GM18907 (cell line): ENCODE measurements at regions not wholly inside any gene's neighbourhood (a gene's known extent, or its start where the extent isn't known, plus 50 kb on each side); places are given as distances from the start of the nearest gene placed in this dataset.
"Not testable (repeated sequence)": the region's sequence is repeated elsewhere in the genome, so short reads cannot be mapped to it uniquely, and the experiment has no call there.

Experiments used
- ATAC-seq: cut with Tn5 transposase; IDR thresholded peaks from one replicate; pipeline ENCODE4 v1.9.1; 2021; ENCODE audit warnings: mild to moderate bottlenecking, moderate library complexity; ENCODE audit not compliant: unreplicated experiment

DNA sequence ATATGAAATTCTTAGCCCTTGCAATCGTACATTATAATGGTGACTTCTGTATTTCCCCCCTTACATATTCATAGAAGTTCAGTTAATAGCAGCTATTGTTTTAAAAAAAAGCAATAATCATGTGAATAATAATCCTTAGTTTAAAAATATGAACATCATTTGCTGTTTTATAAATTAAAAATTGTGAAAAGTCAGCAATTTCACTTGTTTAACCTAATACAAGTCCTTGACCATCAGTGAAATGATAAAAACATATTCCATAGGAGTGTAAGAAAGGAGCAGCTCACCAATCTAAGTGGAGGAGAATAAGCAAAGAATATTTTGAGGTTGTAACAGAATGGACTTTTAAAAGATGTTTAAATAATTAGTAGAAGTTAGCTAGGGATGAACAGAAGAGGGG is 650.2 kb downstream of the SUCLG1 start:
- no peak for ATAC-seq

DNA sequence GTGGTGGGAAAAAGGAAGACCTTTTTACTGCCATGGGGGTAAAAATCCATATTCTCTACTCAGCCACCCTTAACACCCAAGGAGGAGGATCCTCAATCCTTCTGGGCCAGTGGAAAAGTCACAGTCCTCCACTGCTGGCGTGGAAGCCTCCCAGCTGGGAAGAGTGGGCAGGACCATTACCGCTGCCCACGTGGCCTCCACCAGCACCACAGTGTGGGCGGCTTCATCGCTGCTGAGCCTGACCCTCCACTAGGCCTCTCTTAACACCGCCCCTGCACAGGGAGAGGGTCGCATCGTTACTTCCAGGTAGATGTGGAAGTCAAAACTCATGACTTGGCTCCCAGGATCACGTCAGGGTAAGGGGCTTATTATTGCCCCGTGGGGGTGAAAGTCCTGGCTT is 656.5 kb downstream of the SUCLG1 start:
- ATAC-seq, result no peak

DNA sequence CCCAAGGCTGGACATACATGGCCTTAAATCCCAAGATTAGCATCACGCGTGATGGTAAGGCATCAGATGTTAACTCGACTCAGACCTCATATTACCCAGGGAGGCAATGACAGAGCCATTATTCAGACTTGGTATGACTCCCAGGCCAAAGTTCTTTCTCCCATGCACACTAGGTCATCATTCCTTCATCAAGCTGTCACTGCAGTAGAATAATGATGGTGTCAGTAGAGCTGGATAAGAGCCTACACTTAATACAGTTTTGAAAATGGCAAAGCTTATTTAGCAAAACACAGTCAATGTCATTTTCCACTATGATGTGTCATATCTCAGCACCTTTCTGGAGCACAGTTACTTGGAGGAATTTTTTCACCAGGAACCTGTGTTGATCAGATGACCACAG is 663.3 kb downstream of the SUCLG1 start:
- no peak for ATAC-seq

DNA sequence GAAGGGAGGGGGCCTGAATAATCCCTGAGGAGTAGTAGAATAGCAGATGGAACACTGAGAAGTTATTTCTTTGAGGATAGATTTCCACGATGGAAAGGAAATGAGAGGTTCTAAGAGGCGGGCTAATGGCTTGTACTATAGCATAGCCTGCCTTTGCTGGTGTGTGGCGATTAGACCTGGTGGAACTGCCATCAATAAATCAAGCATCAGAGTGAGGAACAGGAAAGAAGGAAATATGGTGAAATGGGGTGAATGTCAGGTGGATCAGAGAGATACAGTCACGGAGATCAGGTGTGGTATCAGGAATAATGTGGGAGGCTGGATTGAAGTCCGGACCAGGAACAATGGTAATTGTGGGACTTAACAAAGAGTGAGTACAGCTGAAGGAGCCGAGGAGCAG is 668.6 kb downstream of the SUCLG1 start:
- ATAC-seq, result not testable (repeated sequence)

DNA sequence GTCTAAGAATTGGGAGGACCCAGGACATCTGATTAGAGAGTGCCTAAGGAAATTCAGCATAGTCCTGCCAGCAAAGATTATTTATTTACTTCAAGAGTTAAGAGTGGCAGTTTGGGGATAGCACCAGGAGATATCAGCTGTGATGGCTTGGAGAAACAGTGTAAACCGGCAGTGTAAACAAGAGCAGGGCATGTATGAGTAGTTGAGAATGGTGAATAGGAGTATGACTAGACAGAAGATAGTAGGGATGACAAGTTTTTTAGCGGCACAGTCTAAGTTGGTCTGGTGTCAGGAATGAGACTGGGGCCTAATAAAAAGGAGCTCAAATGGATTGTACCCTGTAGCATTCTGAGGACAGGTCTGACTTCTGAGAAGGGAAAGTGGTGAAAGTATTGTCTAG is 669.4 kb downstream of the SUCLG1 start:
- ATAC-seq, result not testable (repeated sequence)

DNA sequence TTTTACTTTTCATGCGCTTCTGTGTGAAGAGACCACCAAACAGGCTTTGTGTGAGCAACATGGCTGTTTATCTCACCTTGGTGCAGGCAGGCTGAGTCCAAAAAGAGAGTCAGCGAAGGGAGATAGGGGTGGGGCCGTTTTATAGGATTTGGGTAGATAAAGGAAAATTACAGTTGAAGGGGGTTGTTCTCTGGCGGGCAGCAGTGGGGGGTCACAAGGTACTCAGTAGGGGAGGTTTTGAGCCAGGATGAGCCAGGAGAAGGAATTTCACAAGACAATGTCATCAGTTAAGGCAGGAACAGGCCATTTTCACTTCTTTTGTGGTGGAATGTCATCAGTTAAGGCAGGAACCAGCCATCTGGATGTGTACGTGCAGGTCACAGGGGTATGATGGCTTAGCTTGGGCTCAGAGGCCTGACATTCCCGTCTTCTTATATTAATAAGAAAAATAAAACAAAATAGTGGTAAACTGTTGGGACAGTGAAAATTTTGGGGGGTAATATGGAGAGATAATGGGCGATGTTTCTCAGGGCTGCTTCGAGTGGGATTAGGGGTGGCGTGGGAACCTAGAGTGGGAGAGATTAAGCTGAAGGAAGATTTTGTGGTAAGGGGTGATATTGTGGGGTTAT is 670.0 kb downstream of the SUCLG1 start:
- not testable (repeated sequence) for ATAC-seq

DNA sequence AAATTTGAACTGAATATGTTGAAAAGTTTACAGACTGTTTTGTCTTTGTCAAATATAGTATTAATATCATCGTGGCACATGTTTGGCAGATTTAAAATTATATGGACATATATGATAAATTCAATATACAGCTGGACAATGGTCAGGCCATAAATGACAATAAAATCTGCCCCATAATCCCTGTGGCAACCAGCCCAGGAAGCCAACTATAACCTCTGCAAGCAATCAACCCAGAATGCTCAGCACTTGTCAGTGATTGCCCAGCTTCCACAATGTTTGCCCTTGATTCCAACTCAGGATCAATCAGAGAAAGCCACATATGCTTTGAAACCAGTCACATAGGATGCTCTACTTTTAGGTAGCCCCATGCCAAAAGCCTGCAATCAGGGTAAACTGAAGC is 671.9 kb downstream of the SUCLG1 start:
- no peak for ATAC-seq

DNA sequence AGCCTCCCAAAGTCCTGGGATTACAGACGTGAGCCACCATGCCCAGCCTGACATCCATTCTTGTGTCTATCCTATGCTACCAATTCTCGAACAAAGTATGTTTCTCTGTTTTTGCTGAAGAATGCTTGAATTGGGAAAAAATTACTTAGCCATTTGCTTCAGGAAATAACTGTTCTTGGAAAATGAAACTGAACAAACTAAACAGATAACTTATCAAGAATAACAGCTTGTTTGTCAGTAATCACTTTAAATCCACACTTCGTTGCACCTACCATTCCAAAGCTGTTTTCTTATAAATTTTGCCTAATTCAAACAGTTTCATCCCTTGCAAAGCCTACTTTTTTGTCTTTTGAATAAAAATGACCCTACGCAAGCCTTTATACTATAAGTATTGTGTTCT is 672.9 kb downstream of the SUCLG1 start:
- ATAC-seq, result no peak

DNA sequence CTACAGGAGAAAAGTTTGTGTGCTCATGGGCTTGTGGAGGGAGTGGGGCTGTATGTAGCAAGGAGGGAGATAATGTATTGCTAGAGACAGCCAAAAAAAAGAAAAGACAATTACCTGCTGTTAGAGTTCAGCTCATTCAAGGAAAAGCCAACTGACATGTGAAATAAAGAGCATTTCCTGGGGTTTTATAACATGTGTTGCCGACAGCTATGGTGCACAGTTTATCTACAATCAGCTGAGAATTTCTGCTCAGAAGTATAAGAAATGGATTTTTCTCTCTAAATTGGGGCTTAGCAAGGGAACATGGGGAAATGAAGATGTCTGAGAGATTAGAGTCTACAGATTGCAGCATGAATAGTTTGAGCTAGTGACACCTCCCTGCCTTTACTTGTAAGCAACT is 674.1 kb downstream of the SUCLG1 start:
- ATAC-seq, result no peak

DNA sequence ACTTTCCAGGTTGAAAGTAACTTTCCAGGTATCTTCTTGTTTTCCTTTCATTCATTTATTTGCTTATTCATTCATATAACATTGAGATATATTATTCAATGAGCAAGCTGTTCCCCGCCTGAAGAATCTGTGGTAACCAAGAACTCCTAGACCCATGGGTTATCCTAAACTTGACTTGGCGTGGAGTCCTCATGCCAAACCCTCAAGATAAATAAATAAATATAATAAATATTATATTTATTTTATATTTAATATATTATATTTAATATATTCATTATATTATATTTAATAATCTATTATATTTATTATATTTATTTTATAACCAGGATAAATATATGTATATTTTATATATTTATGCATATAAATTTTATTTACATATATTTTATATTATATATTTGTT is 674.8 kb downstream of the SUCLG1 start:
- ATAC-seq, result no peak

DNA sequence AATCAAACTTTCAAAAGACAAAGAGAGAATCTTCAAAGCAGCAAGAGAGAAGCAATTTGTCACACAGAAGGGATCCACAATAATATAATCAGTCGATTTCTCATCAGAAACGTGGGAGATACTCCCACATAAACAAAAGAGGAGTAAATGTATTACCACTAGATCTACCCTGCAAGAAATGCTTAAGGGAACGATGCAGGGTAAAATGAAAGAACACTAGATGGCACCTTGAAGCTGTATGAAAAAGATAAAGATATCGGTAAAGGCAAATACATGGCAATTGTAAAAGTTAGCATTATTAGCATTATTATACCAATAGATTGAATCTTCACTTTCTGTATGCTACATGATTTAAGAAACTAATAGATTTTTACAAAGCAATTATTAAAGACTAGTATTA is 677.0 kb downstream of the SUCLG1 start:
- no peak for ATAC-seq

DNA sequence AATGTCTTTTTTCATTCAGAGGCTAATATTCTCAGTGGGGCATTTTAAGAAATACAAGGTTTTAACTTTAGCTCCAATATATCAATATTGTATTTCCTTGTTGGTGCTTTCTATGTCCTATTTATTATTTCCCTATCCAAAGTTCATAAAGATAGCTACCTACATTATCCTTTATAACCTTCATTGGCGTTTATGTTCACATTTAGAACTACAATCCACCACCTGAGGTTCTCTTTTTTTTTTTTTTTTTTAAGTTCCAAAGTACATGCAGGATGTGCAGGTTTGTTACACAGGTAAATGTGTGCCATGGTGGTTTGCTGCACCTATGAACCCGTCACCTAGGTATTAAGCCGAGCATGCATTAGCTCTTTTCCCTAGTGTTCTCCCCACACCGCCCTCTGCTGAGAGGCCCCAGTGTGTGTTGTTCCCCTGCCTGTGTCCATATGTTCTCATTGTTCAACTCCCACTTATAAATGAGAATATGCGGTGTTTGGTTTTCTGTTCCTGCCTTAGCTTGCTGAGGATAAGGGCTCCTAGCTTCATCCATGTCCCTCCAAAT is 694.6 kb downstream of the SUCLG1 start:
- no peak for ATAC-seq

DNA sequence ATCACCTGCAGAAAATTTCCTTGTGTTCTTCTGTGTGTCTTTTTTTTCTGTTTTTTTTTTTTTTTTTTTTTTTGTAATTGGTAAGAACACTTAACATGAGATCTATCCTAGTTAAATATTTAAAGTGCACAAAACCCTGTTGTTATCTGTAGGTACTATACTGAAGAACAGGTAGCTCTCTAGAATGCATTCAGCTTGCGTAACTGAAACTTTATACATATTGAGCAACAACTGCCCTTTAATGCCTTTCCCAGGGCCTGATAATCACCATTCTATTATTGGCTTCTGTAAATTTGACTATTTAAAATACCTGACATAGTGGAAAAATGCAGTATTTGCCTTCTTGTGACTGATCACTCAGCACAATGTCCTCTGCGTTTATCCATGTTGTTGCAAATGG is 701.8 kb downstream of the SUCLG1 start:
- ATAC-seq, result no peak

DNA sequence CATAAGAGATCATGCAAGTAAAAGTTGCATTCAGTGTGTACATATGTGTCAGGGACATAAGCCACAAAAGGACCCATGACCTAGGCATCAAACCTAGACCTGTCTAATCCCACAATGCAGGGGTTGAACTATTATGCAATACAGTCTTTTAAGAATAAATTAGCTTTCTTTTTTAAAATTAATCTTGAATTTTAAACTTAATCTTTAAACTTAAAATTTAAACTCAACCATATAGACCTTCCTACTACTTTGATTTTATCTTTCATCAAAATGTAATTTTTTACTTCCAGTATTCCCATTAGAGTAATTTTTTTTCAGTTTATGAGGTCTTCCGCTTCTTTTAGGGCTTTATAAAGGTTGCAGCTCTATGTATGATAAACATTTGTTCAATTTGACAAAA is 702.9 kb downstream of the SUCLG1 start:
- no peak for ATAC-seq

DNA sequence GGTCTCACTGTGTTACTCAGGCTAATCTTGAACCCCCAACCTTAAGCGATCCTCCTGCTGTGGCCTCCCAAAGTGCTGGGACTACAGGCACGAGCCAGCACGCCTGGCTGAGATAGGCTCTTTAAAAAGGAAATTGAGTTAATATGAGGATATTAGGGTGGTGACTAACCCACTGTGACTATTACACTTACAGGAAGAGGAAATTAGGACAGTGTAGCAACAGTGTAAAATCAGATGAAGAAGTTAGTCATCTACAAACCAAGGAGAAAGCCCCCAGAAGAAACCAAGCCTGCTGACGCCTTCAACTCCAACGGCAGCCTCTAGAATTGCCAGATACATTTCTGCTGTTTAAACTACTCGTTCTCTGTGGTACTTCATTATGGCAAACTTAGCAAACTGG is 711.9 kb downstream of the SUCLG1 start:
- no peak for ATAC-seq

DNA sequence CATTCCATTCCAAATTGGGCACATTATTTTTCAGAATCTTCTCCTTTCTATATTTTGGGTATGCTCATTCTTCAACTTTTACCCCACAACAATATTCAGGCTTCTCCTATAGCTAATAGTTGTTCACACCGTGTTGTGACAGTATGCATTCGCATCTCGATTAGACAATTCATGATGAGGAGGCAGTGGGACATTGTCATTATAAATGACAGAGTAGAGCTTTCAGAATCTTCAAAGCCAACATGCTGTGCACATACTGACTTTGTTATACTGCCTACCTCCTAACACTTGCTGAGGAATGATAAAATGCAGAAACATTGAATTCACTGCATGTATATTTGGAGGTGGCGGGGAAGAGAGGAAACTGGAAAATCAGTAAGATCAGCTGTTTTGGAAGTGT is 714.2 kb downstream of the SUCLG1 start:
- ATAC-seq, result no peak

DNA sequence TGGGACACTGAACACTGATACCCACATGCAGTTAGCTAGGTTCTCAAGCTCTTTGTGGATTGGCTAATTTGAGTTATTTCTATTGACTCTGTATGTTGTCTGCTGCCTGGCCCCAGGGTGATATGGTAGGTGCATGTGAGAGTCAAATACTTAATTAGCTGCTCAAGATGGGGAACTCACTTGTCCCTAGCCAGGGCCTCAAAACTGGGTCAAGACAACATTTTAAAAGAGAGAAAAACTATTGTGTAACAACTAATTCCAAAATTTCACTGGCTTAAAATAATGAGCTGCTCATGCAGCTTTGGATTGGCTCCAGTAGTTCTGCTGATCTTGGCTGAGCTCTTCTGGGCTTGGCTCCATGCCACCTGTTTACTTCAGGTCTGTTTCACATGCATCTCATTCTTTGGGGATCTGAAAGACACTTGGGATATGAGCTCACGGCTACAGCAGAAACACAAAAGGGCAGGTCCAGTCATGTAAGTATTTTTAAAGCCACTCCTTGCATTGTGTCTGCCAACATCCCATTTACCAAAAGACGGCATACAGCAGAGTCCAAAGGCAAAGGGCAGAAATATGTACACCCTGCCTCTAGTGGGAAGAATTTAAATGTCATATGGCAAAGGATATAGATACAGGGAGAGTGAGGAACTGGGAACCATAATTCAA is 716.8 kb downstream of the SUCLG1 start:
- no peak for ATAC-seq

DNA sequence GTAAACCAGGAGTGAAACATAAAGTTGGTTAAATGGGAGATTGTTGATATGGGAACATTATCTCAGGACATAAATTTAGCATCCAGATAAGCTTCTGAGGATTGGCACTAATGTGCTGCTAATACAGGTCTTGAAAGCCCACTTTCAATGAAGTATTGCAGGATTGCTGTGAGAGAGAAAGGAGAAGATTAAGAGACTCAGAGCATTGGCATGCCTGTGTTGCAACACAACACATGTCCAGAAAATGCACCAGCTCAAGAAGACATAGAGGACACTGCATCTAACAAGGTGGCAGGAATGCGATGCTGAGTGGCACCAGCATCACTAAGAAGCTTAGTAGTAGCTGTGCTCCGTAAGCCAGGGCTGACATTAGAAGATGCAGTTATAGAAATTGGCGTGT is 728.9 kb downstream of the SUCLG1 start:
- no peak for ATAC-seq

DNA sequence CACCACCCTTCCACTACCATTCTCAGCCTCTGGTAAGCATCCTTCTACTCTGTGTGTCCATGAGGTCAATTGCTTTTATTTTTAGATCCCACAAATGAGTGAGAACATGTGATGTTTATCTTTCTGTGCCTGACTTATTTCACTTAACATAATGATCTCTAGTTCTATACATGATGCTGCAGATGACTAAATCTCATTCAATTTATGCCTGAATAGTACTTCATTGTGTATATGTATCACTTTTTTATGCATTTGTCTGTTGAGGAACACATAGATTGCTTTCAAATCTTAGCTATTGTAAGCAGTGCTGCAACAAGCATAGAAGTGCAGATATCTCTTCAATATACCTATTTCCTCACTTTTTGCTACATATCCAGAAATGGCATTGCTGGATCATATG is 733.3 kb downstream of the SUCLG1 start:
- no peak for ATAC-seq

DNA sequence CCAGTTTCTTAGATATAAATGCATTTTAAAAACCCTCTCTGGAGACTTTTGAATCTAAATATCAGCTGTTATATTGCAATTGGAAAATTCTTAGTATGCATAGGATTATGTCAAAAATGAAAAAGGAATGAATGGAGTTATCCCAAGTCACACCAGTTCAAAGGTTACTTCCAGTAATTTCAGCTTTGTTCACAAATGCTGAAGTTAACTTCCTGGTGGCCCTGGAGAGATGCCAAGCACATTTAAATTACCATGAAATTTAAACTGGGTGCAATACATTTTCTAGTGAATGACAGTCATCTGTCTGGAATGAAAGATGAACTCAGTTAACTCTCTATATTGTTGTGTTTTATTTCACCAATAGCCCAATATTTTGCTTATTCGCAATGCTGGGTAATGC is 753.9 kb downstream of the SUCLG1 start:
- ATAC-seq, result no peak

DNA sequence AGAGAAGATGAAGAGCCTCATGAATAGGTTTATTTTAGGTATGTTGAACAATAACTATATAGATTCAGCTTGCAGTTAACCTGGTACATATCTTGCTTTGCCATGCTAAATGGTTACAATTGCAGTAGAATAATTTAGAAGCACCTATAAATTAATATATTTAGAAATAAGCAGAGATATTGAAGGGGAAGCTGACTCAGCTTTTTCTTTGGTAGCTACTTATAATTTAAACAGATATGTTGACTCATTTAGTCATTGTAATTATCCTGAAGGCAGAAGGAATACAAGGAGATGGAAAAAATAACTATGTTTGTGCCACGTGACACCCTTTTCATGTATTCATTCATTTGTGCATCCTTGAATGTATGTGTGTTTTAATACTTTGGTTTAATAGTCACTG is 755.5 kb downstream of the SUCLG1 start:
- no peak for ATAC-seq

DNA sequence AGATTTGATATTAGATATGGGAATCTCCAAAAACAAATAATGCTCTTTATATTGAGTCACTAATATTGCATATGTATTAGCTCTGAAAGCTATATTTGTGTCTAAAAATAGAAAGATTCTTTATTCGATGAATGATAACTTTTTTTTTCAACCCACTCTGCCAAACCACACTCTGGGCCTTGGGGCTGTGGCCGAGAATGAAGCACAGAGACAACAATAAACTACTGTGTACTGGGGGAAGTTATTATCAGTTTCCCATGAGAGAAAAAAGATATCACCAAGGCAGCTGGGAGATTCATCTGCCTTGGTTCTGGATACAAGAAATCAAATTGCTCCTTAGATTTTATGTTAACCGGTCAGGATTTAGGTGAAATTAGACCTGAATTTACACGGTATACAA is 762.2 kb downstream of the SUCLG1 start:
- ATAC-seq, result no peak

DNA sequence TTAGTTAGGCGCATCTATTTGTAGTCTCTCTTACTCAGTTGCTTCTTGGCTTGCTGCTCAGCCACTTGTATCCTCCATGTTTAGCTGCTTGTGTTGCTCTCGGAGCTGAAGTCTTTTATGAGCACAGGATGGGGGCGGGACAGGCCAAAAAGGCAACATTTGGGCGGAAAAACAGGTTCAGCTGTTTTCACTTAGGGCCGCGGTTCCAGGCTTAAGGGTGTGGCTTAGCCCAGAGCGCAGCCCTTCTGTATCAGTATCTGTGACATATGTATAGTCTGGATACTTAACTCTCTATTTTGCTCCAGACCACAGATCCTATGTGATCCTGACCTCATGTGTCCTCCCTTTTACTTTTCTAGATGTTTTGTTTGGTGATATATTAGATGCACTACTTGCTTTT is 763.5 kb downstream of the SUCLG1 start:
- no peak for ATAC-seq
